ENCODE measurements at regions not wholly inside any gene's neighbourhood (a gene's known extent, or its start where the extent isn't known, plus 50 kb on each side); places are given as distances from the start of the nearest gene placed in this dataset.
"Not testable (repeated sequence)": the region's sequence is repeated elsewhere in the genome, so short reads cannot be mapped to it uniquely, and the experiment has no call there.

GRCh38 chr18:11511434-11512095 lies 97.8 kb upstream of the SLC35G4 start:
- no peak for DNase-seq (ENCODE audit: low read depth, low spot score)

DNA sequence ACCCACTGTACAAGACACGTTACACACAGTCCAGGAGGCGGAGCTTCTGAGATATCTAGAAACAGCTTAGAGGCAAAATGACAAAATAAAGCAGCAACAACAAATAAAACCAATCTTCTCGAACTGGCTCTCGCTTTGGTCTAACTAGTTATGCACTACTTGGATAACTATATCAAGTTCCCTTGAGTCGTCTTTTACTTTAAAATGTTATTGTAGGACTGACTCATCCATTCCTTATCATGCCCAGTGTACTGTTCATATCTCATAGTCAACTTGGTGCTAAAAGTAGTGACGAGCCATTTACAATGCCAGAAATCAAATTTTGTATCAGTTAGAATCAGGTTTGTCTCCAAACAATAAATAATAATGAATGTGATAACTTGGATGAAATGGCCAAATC lies 102.5 kb upstream of the SLC35G4 start:
- no peak for DNase-seq (ENCODE audit: low read depth, low spot score)

DNA sequence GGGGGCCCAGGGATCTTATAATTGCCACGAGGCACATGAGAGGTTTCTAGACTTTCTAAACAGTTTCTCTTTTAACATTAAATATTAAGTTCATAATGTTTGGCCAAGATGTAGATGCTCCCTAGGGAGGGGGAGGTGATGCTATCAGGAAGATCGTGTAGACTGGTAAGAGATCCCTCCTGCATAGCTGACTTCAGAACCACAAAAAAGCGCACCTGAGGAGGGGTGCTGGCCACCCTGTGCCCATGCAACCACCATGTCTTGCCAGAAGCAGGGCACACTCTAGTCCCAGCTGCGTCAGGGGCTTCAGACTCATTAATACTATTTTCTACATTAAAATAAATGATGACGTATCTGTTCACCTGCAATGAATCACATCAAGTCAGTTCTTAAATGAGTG lies 103.4 kb upstream of the SLC35G4 start:
- DNase-seq (ENCODE audit: low read depth, low spot score), result no peak

DNA sequence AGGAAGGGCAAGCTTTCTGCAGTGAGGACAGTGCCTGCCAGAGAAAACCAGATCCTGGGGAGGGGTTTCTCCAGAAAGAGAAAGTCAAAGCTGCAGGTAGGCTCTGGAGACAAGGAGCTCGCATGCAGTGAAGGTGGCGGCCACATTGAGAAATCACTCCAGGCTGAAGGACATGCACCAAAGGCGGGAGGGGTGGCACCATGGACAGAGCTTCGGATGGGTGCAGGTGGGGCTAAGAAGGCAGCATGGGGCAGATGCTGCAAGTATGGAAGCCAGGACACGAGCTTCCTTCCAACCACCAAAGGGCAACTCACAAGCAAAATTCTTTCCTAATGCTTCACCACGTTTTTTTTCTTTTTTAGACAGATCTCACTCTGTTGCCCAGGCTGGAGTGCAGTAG lies 104.4 kb upstream of the SLC35G4 start:
- DNase-seq (ENCODE audit: low read depth, low spot score), result no peak

GRCh38 chr18:11502368-11502767 lies 107.0 kb upstream of the SLC35G4 start:
- no peak for DNase-seq (ENCODE audit: low read depth, low spot score)

DNA sequence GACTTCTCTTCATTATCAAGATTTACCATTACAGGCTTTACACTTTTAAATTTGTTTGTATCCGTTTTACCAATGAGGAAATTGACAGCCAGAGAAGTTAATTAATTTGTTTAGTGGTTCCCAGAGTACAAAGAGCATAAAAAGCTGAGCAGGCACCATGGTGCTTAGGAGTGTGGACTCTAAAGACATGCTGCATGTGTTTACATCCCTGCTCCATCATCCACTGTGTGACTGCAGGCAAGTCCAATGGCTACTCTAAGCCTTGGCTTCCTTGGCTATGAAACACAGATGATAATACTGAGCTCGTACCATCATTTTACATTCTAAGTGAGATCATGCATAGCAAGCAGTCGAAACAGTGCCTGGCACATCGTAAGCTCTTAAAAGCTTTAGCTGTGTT lies 108.0 kb upstream of the SLC35G4 start:
- DNase-seq (ENCODE audit: low read depth, low spot score), result no peak

DNA sequence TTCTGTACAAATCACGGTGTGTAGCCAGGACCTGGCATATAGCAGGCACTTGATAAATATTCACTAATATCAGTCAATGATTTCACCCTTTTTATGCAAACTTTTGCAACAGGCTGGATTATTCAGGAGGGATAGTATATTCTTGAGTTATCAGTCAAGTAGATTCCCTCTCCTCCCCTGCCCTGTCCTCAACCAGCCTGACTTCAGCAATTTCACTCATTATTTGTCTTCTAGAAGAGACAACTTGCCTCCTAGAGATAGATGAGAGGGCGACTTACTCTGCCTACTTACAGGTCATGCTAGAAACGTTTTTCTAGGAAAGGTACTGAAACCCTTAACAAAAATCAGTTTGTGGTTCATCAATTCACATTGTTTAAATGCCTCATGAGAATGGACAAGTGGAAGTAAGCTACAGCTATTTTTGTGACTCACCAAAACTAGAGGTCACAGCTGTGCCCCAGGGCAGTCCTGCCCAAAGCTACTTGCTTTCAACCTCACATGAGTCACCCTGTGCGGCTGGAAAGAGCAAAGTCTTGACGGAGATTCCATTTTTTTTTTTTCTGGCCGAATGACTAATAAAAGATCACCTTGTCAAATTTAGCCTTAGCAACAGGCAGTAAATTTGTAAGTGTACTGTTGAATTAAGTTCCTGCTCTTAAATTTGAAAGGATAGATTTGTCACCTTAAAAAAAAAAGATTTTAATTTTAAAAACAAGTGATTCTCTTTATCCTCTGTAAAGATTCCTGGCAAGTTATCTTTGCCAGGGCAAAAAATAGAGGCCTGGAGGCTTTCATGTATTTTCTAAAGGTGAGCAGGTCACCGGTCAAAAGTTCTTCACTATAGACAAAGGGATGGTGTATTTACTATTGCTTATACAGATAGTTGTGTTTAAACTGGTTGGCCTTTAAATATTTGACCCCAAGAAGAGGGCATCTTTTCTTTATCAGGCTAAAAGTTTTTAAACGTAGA lies 109.0 kb upstream of the SLC35G4 start:
- DNase-seq (ENCODE audit: low read depth, low spot score), result peak; percentile 91

GRCh38 chr18:11498821-11499220 lies 110.6 kb upstream of the SLC35G4 start:
- no peak for DNase-seq (ENCODE audit: low read depth, low spot score)

DNA sequence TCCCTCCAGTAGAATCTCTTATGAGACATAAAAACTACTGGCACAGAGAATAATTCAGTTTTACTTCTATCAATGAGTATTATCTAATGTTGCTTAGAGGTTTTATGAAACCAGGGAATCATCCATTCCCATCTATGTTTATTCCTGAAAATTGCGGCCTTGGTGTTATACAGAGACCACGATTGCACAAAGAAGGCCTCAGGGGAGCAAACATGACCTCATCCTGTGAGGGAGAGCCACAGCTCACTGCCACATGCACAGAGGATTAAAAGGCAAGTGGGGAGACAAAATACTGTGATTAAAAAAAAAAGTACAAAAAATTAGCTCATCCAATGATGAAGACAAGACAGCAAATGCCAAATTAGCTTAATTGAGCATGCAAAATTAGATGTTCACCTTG lies 111.8 kb upstream of the SLC35G4 start:
- no peak for DNase-seq (ENCODE audit: low read depth, low spot score)

DNA sequence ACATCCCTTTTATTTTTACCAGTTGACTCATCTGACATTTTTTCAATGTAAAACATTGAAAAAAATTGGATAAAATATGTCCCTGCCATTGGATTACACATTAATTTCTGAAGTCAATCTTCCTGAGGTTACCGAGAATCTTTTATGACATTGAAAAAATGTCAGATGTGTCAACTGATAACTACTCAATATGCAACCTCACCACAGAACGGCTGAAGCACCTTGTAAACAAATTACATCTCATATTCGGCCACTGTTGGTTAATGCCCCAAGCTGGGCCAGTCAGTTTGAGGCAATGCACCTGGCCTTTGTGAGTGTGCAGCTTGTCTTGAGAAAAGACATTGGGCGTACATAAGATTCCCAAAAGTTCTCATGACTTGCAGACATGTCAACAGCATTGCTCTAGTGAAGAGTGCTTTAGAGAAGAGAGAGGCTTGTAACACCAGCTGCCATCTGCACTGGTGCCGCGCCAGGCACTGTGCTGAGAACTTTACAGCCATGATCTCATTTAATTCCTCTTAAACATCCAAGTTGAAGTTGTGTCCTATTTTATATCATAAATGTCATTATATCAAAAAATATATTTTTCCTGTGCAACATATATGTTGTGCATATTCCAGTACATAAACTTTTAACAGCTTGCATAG lies 112.7 kb upstream of the SLC35G4 start:
- no peak for DNase-seq (ENCODE audit: low read depth, low spot score)

DNA sequence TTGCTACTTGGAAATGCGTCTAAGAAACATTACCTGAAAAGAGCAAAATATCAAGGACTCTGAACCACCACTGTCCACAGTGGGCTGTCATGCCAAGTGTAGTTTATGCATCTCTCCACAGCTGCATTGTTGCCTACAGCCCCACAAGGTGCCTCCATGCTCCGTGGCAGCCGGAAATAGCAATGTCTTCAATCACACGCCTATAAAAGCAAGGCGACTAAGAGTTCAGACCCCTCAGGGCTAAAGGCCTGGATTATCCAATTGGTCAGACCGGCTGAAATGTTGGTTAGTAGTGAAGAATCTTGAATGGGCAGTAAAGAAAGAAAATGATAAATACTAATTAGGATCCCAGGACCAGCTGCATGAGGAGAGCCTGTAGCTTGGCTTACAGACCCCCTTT lies 114.0 kb upstream of the SLC35G4 start:
- DNase-seq (ENCODE audit: low read depth, low spot score), result no peak

DNA sequence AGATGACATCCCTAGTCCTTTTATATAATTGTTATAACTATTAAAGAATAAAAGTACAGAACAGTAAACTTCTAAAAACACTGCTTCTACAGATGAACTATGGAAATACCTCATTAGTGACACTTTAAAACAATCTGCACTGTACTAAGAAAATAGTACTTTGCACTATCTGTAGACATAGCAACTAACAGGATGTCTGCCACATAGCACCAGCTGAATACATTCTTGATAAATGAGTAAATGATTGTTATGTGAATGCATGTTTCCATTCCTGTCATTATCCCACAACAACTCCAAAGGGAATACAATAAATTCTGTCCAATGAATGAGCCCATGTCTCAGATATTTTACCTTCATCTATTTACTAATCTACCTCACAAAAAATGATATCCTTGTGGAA lies 115.3 kb upstream of the SLC35G4 start:
- no peak for DNase-seq (ENCODE audit: low read depth, low spot score)

DNA sequence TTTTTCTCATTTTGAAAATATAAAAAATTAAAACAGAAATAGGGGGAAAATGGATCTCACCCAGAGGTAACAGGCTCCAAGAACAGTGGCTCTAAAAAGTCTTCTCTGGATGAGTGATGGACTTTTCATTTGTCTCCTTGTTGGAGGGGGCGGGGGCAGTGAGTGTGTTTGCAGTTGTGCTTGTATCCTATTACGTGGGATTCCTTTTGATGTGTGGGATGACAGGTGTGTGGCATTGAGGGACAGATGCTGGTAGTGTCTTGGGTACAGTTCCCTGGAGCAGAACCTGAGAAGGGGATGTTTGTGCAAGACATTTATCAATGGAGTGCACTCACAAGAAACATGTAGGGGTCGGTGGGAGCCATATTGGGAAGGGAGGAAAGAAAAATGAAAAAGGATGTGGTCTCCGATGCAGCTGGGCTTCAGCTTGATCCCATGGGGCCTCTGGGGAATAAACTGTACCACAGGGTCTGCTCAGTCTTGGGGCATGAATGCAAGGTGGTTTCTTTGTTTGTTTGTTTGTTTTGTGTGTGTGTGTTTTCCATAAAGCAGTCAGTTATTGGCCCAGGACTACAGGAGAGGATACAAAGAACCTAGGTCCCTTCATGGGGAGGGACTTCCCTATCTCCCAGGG lies 120.0 kb upstream of the SLC35G4 start:
- no peak for DNase-seq (ENCODE audit: low read depth, low spot score)

- DNase-seq (ENCODE audit: low read depth, low spot score), result no peak
These were observed 121.2 kb upstream of the SLC35G4 start for GRCh38 chr18:11488175-11488574.

- DNase-seq (ENCODE audit: low read depth, low spot score), result no peak
These were observed 122.0 kb upstream of the SLC35G4 start for GRCh38 chr18:11487390-11487789.

DNA sequence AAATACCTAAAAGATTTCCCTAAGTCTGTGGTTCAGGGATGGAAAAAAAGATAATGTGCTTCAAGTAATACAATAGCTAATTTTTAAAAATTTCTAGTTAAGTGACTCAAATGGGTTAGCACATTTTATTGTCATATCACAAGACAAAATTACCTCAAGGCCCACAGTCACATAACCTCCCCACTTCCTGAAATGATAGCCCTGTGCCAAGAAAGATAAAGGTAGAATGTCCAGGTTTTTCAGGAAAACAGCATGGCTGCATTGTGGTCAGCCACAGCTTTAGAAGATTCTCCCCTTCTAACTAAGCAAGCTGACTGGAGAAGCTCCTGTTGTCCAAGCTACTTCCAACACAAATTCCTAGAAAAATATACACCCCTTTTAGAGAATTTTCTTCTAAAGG lies 127.1 kb upstream of the SLC35G4 start:
- no peak for DNase-seq (ENCODE audit: low read depth, low spot score)

DNA sequence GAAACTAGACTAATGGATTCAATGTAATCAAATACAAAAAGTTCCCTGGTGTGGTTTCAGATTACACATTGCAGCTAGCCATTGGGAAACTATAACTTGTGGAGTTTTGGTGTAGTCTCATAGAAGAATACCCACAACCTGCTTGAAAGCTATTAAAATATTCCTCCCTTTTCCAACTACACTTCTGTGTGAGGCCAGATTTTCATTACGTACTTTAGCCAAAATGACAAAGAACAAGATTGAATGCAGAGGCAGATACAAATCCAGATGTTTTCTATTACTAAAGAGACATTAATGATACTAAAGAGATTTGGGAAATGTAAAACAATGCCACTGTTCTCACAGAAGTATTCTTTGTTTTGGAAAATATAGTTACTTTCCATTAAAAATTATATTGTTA lies 128.7 kb upstream of the SLC35G4 start:
- no peak for DNase-seq (ENCODE audit: low read depth, low spot score)

DNA sequence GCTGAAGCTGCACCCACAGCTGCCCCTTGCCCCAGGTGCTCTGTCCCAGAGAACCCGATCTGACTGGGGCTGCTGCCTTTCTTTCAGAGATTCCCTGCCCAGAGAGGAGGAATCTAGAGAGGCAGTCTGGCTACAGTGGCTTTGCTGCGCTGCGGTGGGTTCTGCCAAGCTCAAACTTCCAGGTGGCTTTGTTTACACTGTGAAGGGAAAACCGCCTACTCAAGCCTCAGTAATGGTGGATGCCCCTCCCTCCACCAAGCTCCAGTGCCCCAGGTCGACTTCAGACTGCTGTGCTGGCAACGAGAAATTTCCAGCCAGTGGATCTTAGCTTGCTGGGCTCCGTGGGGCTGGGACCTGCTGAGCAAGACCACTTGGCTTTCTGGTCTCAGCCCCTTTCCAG lies 130.4 kb upstream of the SLC35G4 start:
- not testable (repeated sequence) for DNase-seq (ENCODE audit: low read depth, low spot score)

DNA sequence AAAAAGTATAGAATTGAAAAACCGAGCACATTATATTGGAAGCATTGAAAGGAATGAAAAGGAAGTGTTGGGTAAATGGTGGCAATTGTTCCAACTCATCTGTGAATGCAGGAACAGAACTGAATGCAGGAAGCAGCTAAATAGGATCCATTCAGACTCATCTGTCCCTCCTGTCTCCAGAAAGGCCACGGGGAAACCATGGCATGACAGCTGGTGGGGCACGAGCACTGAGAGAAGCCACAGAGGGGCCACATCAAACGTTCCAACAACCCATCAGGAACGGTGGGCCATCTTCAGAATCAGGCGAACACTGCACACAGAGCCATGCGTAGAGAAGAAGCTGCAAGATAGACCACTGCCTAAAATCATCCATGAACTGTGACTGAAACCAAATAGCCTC lies 138.5 kb upstream of the SLC35G4 start:
- no peak for DNase-seq (ENCODE audit: low read depth, low spot score)

DNA sequence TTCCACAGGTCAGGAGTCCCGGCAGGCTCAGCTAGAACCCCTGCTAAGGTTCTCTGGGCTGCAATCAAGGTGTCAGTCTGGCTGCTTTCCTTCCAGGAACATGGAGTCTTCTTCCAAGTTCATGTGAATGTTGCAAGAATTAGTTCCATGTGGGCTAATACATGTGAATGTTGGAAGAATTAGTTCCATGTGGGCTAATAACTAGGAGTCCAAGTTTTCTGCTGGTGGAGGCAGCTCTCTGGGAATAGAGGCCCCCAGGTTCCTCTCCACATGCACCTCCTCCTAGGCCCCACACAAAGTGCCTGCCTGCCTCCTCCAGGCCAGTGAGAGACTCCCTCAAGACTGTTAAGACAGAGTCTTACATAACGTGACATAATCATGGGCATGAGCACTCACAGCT lies 140.8 kb upstream of the SLC35G4 start:
- no peak for DNase-seq (ENCODE audit: low read depth, low spot score)

DNA sequence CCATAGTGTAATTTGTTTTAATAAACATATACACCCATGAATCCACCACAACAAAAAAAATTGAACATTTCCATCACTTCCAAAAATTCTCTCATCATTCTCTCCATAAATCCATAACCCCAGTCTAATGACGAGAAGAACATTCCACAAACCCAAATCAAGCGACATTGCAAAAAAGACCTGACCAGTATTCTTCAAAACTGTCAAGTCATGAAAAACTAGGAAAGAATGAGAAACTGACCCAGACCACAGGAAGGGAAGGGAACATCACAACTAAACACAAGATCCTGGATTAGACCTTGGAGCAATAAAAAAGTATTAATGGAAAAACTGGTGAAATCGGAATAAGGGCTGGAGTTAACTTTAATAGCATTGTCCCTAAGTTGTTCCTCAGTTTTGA lies 141.3 kb upstream of the SLC35G4 start:
- DNase-seq (ENCODE audit: low read depth, low spot score), result no peak

- no peak for DNase-seq (ENCODE audit: low read depth, low spot score)
These were observed 141.8 kb upstream of the SLC35G4 start for GRCh38 chr18:11467611-11468010.
